ENCODE measurements at regions not wholly inside any gene's neighbourhood (a gene's known extent, or its start where the extent isn't known, plus 50 kb on each side); places are given as distances from the start of the nearest gene placed in this dataset.

- no peak for DNase-seq (ENCODE audit: low spot score)
These were observed 290.5 kb upstream of the ZSWIM2 start for GRCh38 chr2:187139469-187139868.

GRCh38 chr2:187138265-187138664 is 289.3 kb upstream of the ZSWIM2 start:
- DNase-seq (ENCODE audit: low spot score): no peak

GRCh38 chr2:187136646-187137045 is 287.7 kb upstream of the ZSWIM2 start:
- no peak for DNase-seq (ENCODE audit: low spot score)

- no peak for DNase-seq (ENCODE audit: low spot score)
These were observed 285.3 kb upstream of the ZSWIM2 start for GRCh38 chr2:187134306-187134705.

- no peak for DNase-seq (ENCODE audit: low spot score)
These were observed 280.9 kb upstream of the ZSWIM2 start for GRCh38 chr2:187129868-187130267.

GRCh38 chr2:187129306-187129705 is 280.3 kb upstream of the ZSWIM2 start:
- DNase-seq (ENCODE audit: low spot score): no peak

- DNase-seq (ENCODE audit: low spot score): no peak
These were observed 277.5 kb upstream of the ZSWIM2 start for GRCh38 chr2:187126247-187127005.

GRCh38 chr2:187125318-187125717 is 276.3 kb upstream of the ZSWIM2 start:
- no peak for DNase-seq (ENCODE audit: low spot score)

- DNase-seq (ENCODE audit: low spot score): no peak
These were observed 275.6 kb upstream of the ZSWIM2 start for GRCh38 chr2:187124529-187124928.

- DNase-seq (ENCODE audit: low spot score): no peak
These were observed 269.5 kb upstream of the ZSWIM2 start for GRCh38 chr2:187118331-187119099.

GRCh38 chr2:187117483-187117882 is 268.5 kb upstream of the ZSWIM2 start:
- DNase-seq (ENCODE audit: low spot score): no peak

GRCh38 chr2:187115627-187116026 is 266.7 kb upstream of the ZSWIM2 start:
- no peak for DNase-seq (ENCODE audit: low spot score)

GRCh38 chr2:187107001-187107400 is 258.0 kb upstream of the ZSWIM2 start:
- no peak for DNase-seq (ENCODE audit: low spot score)

- DNase-seq (ENCODE audit: low spot score): no peak
These were observed 256.2 kb upstream of the ZSWIM2 start for GRCh38 chr2:187105218-187105617.

GRCh38 chr2:187102381-187102780 is 253.4 kb upstream of the ZSWIM2 start:
- no peak for DNase-seq (ENCODE audit: low spot score)

GRCh38 chr2:187098154-187098553 is 249.2 kb upstream of the ZSWIM2 start:
- no peak for DNase-seq (ENCODE audit: low spot score)

- DNase-seq (ENCODE audit: low spot score): no peak
These were observed 244.9 kb upstream of the ZSWIM2 start for GRCh38 chr2:187093771-187094412.

GRCh38 chr2:187091664-187092063 is 242.7 kb upstream of the ZSWIM2 start:
- no peak for DNase-seq (ENCODE audit: low spot score)

GRCh38 chr2:187084524-187084923 is 235.6 kb upstream of the ZSWIM2 start:
- DNase-seq (ENCODE audit: low spot score): no peak

GRCh38 chr2:187081461-187081860 is 232.5 kb upstream of the ZSWIM2 start:
- DNase-seq (ENCODE audit: low spot score): no peak

- no peak for DNase-seq (ENCODE audit: low spot score)
These were observed 230.9 kb upstream of the ZSWIM2 start for GRCh38 chr2:187079901-187080300.

GRCh38 chr2:187078297-187078696 is 229.3 kb upstream of the ZSWIM2 start:
- no peak for DNase-seq (ENCODE audit: low spot score)

Measured in mesenteric fat pad (tissue), 1 donor.